ENCODE measurements at regions not wholly inside any gene's neighbourhood (a gene's known extent, or its start where the extent isn't known, plus 50 kb on each side); places are given as distances from the start of the nearest gene placed in this dataset.

- TF ChIP-seq PATZ1 (CRISPR knock-in tag; IDR thresholded peaks at IDR 0.05; ENCODE audit: borderline replicate concordance) (no peak), ZNF8 (CRISPR knock-in tag; IDR thresholded peaks at IDR 0.05) (no peak), CREB5 (CRISPR knock-in tag; IDR thresholded peaks at IDR 0.05; ENCODE audit: low read depth) (no peak), RARB (CRISPR knock-in tag; IDR thresholded peaks at IDR 0.05) (no peak), ZFP30 (CRISPR knock-in tag; IDR thresholded peaks at IDR 0.05) (no peak), ZNF565 (CRISPR knock-in tag; conservative IDR thresholded peaks at IDR 0.05; ENCODE audit: low read depth) (no peak), ZFP3 (CRISPR knock-in tag; IDR thresholded peaks at IDR 0.05) (no peak), GLIS3 (CRISPR knock-in tag; IDR thresholded peaks at IDR 0.05) (no peak), OSR1 (CRISPR knock-in tag; IDR thresholded peaks at IDR 0.05) (no peak), ESRRG (CRISPR knock-in tag; IDR thresholded peaks at IDR 0.05) (no peak), ZC3H10 (CRISPR knock-in tag; IDR thresholded peaks at IDR 0.05) (no peak), TCF4 (CRISPR knock-in tag; IDR thresholded peaks at IDR 0.05; ENCODE audit: borderline replicate concordance) (no peak)
These were observed 64.0 kb upstream of the EDEM3 start for GRCh38 chr1:184818646-184819045.

All from SK-N-SH treated with all-trans-retinoic acid at 6 μM for 48 hours (cell line).